D341Med (cell line): ENCODE measurements at regions not wholly inside any gene's neighbourhood (a gene's known extent, or its start where the extent isn't known, plus 50 kb on each side); places are given as distances from the start of the nearest gene placed in this dataset.
"Not testable (repeated sequence)": the region's sequence is repeated elsewhere in the genome, so short reads cannot be mapped to it uniquely, and the experiment has no call there.

ENCODE experiments used
- DNase-seq: peaks from one replicate; pipeline ENCODE4 v3.0.0; 2012; ENCODE audit warnings: low spot score

DNA sequence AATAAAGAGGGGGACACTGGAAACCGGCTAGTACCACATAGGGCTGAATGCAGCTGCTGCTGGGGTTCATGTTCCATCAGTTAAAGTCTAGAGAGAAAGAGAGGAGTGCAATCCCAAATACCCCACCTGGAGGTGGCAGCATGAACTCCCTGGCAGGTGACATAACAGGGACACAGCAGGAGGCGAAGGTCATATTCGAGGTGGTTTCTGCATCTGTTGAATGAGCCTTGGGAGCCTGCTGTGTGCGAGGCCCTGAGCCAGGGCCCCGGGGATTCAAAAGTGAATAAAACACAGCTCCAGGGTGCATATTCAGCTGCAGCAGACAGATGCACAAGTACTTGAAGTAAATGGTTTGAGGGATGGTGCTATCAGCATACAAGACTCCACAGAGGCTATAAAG is 456.8 kb downstream of the SETD4 start:
- no peak for DNase-seq

DNA sequence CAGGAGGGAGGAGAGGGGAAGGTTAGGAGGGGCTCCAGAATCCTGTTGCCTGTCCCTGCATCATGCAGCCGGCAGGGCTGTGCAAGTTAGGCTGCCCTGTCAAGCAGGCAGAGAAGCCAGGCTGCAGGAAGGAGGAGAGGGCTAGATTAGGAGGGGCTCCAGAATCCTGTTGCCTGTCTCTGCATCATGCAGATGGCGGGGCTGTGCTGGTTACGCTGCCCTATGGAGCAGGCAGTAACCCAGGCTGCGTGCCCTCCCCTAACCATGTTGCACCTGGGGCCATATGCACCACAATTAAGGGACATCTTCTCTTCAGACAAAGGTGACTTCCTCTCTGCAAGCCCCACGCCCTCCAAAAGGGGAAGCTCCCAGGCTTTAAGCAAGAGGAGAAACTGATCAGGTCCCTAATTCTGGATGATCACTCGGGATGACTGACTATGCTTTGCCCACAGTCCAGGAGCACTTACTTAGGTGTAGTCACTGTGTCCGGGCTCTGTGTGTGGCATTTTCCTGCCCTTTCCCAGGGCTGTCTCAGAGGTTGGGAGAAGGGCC is 457.4 kb downstream of the SETD4 start:
- DNase-seq = no peak

DNA sequence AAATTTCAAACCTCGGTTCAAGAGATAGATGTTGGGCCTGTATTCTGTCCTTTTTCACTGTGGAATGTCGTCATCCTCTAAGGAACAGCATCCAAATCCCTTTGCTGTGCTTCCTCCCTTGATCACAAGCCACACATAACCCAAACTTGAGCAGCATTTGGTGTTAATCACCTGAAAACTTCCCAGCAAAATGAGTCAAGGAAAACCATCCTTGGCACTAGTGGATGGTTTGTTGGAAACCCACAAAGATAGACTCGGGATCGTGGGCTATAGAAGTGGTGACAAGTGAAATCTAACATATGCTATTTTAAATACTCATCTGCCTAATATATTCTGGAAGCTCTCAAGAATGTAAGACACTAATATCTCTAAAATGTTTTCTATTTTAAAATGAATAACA is 459.1 kb downstream of the SETD4 start:
- no peak for DNase-seq

DNA sequence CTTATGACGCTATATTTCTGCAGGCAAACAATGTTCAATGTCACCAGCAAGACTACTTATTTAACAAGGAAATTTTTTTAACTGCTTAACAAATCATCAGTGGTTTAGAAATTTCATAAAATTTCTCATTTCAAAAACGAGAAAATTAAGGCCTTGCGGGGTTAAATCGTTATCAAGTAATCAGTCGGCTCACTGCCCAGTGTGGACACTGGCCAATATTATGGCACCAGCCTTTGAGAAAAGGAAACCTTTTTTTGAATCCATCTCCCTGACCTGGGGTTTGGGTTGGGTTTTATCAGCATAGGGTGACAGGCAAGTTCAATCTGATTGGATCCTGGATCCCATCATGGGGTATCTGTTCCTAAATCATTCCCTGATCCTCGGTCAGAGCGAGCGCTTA is 461.2 kb downstream of the SETD4 start:
- no peak for DNase-seq

DNA sequence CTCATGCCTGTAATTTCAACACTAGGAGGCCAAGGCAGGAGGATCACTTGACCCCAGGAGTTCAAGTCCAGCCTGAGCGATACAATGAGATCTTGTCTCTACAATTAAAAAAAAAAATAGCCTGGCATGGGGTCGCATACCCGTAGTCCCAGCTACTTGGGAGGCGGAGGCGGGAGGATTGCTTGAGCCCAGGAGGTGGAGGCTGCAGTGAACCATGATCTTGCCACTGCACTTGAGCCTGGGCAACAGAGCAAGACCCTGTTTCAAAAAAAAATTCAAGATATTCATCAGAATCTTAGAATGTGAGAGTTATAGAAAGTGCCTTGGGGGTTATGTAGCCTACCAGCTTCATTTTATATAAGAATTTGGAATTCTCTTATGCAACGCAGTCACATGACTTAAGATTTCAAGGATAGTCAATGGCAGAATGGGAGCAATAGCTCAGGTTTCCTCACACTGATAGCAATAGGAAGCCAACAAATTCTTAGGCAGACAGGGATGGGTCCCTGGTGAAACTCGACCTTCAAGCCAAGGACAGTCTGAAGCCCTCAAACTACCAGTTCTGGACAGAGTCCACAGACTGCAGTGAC is 462.5 kb downstream of the SETD4 start:
- no peak for DNase-seq

DNA sequence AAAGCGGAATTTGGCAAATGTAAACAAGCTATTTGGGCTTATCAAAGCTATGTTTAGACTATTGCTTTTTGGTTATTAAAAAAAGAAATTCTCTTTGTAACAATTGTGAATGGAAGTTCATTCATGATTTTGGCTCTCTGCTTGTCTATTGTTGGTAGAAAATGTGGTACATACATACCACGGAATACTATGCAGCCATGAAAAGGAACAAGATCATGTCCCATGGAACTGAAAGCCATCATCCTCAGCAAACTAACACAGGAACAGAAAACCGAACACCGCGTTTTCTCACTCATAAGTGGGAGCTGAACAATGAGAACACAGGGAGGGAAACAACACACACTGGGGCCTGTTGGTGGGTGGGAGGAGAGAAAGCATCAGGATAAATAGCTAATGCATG is 465.4 kb downstream of the SETD4 start:
- no peak for DNase-seq

DNA sequence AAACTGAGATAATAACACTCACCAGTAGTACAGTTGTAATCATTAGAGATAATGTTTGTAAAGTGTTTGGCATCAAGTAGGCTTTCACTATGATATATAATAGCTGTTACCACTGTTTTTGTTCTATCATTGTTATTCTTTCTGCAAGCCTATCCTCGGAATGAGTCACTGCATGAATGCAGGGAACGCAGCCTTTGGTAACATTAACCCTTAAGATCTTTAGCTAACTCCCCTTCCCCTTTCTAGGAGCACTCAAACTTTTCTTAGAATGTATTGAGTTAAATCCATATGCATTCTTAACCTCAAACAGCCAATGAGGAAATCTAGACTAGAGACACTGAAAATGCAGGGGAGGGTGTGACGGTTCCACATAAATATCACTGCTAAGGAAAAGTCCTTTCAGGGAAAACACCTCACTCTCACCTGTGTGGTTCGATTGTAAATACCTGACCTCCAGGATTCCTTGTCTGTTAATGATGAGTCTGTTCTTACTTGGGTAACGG is 467.3 kb downstream of the SETD4 start:
- DNase-seq = no peak

DNA sequence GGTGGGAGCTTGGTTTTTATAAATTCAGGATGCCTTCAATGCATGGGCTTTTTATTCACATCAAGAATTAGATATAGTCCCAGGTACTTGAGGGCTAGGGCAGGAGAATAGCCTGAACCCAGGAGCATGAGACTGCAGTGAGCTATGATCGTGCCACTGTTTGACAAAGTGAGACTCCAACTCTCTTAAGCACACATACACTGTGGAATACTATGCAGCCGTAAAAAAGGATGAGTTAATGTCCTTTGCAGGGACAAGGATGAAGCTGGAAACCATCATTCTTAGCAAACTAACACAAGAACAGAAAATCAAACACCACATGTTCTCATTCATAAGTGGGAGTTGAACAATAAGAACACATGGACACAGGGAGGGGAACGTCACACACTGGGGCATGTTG is 470.0 kb downstream of the SETD4 start:
- DNase-seq = not testable (repeated sequence)

DNA sequence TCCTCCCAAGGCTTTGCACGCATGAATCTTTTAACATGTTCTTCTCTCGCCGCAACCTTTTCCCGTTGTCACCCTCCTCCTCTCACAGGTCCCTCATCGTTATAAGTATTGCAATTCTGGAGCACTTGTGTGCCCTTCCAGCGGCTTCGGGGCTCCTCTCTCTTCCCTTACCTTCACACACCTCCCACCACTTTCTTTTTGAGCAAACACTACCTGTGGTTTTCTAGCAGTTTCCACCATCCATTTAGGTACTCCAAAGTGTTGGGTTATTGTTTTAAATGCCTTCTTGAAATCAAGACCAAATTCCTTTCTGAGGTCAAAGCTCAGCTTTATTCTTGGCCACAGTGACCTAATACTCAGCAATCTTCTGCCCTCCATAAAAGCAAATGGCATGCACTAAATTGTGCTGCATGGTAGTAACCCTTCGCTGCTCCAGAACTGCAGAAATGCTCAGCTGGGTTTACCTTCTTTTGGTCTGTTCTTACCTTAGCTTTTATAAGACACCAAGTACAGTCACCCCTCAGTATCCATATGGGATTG is 472.4 kb downstream of the SETD4 start:
- no peak for DNase-seq

DNA sequence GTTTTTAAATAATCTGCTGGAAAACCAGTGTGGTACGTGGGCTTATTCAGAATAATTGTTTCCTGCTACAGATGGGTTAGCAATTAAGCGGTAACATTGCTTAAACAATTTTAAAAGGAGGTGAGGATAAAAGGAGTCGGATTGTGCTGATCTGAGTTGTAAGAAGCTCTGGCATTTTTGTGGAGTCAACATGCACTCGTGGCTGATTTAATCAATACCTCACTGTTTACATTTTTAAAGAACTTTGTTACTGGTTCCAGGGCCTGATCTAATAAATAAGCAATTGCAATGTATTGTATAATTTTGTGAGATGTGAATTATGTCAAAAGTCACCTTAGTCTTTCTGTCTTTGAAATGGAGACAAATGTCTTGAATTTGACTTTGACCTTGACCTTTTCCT is 474.0 kb downstream of the SETD4 start:
- DNase-seq = no peak

DNA sequence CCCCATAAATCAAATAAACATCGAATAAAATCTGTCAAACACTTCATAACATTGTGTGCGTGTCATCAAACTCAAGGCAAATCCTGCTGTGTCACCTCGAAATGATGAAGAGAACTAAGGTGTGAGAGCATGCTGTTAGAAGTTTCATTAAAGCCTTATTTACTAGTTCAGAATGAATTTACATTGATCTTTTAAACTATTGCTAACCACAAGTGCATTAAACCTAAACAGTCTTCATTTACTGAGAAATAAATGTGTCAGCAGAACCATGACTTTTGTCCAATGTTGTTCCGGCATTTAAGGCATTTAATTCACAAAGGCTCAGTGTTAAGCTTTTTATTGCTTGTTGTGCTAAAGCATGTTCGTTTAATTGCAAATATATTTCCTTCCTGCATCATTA is 474.4 kb downstream of the SETD4 start:
- DNase-seq = no peak

DNA sequence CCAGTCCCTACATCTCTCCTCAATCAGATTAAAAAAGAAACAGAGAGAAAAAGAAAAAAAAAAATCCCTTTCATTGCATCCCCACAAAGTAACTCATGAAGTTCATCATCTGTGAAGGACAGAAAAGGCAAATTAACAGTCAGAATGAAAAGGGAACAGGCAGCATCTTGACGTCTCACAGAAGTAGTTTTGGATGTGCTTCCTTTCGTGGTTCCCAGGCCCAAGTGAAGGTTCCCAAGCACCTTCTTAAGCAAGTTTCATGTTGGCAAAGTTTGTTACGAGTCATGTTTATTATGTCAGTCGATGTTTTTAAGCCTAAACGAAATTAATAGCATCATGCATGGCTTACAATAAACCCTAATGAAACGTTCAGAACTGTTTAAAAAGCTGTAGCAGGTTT is 475.2 kb downstream of the SETD4 start:
- DNase-seq = no peak

DNA sequence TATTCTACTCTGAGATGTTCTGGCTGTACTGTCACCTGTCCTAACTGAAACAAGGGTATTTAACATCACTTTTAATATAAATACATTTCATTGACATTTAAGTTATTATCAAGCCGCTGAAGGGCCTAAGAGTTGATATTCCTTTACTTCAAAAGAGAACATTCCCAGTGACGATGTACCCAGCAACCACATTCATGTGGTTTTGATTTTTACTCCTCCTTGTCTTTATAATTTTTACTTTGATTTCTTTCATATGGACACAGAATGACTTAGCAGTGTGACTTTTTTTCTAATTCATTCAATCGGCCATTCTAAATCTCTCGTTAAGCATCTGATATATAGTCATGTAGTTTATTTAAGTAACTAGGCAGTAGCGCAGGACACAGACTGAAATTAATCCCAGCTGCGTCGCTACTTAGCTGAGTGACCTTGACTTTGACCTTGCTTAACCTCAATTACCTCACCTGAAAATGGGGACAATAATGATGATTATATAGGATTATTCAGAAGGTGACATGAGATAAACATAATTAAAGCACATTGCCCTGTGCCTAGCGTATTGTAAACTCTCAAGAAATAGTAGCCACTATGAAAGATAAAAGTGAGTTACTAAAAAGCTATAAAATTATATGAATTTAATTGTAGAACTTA is 476.6 kb downstream of the SETD4 start:
- no peak for DNase-seq

DNA sequence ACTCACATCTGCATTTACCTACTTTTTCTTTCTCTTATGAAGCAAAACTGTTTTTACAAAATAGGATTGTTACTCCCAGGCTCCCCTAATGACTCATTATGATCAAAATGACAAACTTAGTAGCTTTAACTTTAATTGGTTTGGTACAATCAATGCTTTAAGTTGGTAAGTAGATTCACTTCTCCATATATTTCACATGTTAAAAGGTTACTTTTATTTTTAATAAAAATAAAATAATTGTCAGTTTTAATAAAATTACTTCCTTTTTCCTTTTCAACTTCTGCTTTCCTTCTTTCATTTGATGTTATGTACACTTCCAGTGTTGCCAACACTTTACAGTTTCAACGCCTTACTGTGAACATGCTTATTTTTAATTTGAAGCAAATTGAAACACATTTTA is 477.6 kb downstream of the SETD4 start:
- DNase-seq = no peak

DNA sequence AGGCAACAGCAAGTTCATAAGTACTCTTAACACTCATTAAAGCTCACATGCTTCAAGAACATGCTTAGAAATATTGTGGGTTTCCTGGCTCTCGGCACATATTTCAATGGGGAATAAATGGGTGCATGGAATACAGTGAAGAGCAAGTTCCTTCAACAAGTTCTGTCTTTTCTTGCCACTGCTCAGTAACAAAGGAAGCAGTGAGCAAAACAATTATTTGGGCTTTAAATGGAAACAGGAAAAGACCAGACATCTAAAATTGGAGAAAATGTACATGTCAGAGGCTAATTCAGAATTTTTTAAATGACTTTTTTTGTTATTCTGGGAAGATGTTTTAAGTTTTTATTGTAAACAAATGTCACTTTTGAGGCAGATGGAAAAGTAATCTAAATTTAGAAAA is 478.7 kb downstream of the SETD4 start:
- no peak for DNase-seq

DNA sequence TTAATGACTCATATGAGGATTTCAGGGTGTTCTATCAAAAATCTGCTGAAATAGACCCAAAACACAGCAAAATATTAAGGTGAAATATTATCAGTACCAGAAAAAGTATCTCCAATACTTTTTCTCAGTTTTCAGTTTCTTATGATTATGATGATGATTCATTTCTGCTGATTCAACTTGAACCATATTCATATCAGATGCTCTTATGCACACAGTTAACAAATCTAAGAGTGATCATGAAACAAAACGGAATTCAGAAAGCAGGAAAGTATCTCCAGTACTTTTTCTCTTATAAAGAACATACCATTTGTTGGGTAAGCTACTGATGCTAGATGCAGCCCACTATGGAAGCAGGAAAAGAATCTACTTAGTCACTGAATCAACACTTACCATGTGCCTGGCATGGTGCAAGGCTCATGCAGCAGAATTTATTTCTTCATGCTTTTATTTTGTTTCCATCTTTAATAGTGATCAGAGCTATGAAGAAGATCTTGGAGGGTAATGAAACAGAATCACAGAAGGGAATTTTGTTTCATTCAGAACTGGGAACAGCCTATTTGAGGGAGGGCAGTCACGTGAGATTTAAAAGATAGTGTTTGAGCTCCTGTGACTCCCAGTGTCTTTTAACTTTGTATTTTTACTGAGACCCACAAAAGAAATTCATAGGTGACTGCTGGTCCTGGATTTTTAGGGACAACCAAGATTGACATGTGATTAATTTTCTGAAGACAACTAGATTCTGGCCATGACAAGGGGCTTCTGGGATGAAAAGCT is 480.6 kb downstream of the SETD4 start:
- DNase-seq = no peak

DNA sequence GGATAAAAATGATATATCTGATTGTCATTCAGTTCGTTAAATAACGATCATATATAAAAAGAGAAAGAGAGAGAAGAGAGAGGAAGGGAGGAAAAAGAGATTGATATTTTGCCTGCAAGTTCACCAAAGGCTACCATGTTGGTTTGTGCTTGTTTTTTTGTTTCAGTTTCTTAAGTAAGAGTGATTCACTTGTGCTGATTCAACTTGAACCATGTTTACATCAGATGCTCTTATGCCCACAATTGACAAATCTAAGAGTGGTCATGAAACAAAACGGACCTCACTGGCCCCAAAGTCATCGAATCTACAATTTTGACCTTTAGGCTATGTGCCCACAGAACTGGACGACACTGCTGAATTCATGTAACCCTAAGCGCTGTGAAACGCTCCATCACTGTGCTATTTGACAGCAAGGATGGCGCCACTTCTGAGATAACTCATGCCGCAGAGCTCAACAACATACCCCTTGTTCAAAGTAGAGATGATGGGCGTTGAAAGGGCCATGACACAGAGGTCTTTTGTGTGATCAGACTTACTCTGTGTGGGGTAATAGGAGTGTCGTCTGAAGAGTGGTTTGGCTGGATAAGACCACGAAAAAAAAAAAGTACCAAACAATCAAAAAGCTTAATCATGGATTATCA is 481.4 kb downstream of the SETD4 start:
- no peak for DNase-seq

DNA sequence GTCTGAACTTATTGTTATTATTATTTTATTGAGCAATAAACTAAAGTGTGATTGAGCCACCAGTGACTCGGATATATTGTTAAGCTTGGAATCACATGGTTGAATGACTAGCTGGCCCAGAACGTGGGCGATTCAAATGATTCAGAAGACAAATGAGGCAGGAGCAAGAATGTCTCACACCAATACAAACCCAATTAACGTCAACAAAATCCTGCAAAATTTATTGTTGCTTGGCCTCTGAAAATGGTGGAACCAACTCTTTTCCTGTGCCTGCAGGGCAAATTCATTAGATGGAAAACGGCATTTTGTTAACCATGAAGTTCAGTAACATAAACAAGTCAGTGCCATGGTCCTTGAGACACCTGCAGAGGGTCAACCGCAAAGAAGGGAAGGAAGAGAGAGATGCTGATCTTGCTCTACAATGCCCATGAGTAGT is 482.0 kb downstream of the SETD4 start:
- no peak for DNase-seq

DNA sequence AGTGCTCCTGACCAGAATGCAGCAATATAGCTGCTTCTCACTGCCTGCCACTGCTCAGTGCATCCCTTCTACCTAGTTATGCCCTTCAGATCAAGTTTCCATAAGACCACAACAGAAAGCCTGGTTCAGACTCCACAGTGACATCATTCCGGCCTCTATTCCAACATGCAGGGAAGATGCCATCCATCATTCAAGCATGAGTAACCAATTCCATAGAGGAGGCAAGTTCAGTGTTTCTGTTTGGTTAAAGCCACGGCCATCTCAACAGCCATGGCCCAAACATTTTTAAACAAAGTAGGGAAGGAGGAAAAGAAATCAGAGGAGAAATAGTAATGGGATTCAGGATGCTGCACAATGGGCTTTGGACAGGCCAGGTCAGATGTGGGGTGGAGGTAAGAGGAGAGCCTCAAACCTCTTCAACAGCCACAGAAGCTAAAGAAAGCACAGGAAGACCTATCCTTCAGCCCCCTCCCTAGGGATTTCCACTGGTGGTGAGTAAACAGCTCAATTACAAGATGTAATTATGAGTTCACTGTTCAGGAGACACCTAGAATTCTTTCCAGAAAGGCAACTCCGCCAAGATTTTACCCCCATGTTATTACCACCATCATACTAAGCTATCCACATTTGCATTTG is 484.9 kb downstream of the SETD4 start:
- DNase-seq = no peak

DNA sequence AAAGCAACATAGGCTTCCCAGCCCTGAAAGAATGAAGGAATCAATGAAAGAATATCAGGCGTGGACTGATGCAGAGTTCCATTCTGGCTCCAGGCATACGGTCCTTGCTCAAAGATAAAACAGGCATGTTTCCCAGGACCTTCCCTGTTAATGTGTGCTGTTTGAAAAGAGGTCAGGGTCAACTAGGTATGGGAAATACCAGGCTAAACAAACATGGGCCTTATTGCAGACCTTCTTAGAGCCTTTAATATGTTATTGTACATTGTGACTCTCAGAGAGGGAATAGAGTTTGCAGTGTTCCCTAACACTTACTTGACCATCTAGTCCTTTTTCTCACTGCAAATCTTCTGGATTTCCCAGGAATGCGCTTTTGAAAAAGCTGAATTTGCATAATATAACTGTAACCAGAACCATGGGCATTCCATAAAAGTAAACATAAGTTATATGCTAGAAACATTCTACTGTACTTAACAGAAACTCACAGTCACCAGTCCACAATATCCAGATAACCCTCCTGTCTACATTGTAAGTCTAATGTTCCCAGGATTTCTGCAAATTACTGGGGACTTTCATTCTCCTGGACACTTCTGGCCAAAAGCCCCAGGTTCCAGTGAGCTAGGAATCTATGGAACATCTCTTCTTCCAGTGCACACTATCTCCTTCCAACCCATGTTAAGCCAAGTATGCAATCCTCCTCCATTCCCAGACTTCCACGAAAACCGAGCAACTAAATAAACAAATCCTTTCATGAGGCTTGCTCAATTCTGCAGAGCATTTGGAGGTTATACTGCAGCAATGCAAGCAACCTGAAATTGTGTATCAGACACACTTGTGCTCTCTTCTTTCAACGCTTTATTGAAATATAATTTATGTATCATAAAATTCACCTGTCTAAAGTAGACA is 486.6 kb downstream of the SETD4 start:
- no peak for DNase-seq

DNA sequence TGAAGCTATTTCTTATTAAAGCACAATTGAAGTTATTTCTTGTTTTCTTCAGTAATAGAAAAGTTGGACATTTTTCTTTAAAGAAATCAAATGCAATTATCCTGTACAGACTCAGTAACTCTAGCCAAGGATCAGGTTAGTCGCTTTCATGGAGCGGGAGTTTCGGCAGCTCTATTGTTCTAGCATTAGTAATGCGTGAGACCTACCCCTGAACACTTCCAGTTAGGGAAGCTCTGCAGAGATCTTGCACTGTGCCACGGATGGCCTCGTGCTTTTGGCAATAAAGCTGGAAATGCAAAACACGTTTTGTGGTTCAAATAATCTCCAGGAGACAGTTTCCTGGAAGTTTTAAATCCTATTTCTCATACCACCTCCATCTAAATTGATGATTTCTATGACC is 488.4 kb downstream of the SETD4 start:
- no peak for DNase-seq
